IMR-90 (cell line): ENCODE measurements at regions not wholly inside any gene's neighbourhood (a gene's known extent, or its start where the extent isn't known, plus 50 kb on each side); places are given as distances from the start of the nearest gene placed in this dataset.

Experiments
- ATAC-seq: fragments of 200-7000 bp; cut with Tn5 transposase; 2 replicates; pipeline ENCODE4 v1.9.1; 2020; ENCODE audit warnings: low read depth, mild to moderate bottlenecking, moderate library complexity
- BruUV-seq: library from RNA; stranded (reverse); fragments of 400-500 nt; replicated peaks from 2 replicates; lab custom pipeline; 2021; lab: Mats Ljungman, UMichigan
- CTCF ChIA-PET: fragments of 300-600 bp; formaldehyde crosslinking; extraction: SDS; loops from one replicate; lab custom pipeline; 2021; ENCODE audit warnings: antibody characterized with exemption; lab: Yijun Ruan, JAX
- POLR2A ChIA-PET: fragments of 300-600 bp; sonication (Branson Sonifier 250); formaldehyde crosslinking; loops from one replicate; lab custom pipeline; 2022; ENCODE audit warnings: antibody characterized with exemption; ENCODE audit not compliant: unreplicated experiment; lab: Charles Lee
- DNase-seq: peaks from one replicate; pipeline ENCODE4 v3.0.0; 2013
- H2AFZ ChIP-seq: replicated peaks from 2 replicates; pipeline ENCODE3; 2013; ENCODE audit warnings: low read length, mild to moderate bottlenecking; ENCODE audit not compliant: poor library complexity
- H2AK5ac ChIP-seq: 2 replicates; pipeline ENCODE4 v1.6.1; 2013; ENCODE audit warnings: low read depth, low read length, inconsistent platforms
- H2AK9ac ChIP-seq: replicated peaks from 2 replicates; pipeline ENCODE3; 2013; ENCODE audit warnings: mild to moderate bottlenecking, low read depth, low read length, moderate library complexity; ENCODE audit not compliant: poor library complexity
- H2BK120ac ChIP-seq: 2 replicates; pipeline ENCODE4 v1.6.1; 2013; ENCODE audit warnings: low read depth, low read length, inconsistent platforms
- H2BK15ac ChIP-seq: 3 replicates; pipeline ENCODE4 v1.6.1; 2013; ENCODE audit warnings: low read depth, low read length, inconsistent platforms
- H2BK20ac ChIP-seq: 2 replicates; pipeline ENCODE4 v1.6.1; 2013; ENCODE audit warnings: low read depth, mild to moderate bottlenecking, inconsistent platforms, low read length, moderate library complexity
- H2BK5ac ChIP-seq: 2 replicates; pipeline ENCODE4 v1.6.1; 2013; ENCODE audit warnings: mild to moderate bottlenecking, low read depth, low read length, inconsistent platforms; ENCODE audit not compliant: poor library complexity, severe bottlenecking
- H3K14ac ChIP-seq: replicated peaks from 2 replicates; pipeline ENCODE4 v1.6.1; 2013; ENCODE audit warnings: low read depth, low read length, inconsistent platforms
- H3K18ac ChIP-seq: 2 replicates; pipeline ENCODE4 v1.6.1; 2013; ENCODE audit warnings: low read depth, low read length, control low read depth
- H3K23ac ChIP-seq: 2 replicates; pipeline ENCODE4 v1.6.1; 2013; ENCODE audit warnings: low read depth, low read length, inconsistent platforms
- H3K27ac ChIP-seq: 2 replicates; pipeline ENCODE4 v1.5.1; 2013; ENCODE audit warnings: mild to moderate bottlenecking, control low read depth, low read length; ENCODE audit not compliant: insufficient read depth
- H3K27me3 ChIP-seq: 2 replicates; pipeline ENCODE4 v1.6.1; 2013; ENCODE audit warnings: low read length; ENCODE audit not compliant: control insufficient read depth, insufficient read depth
- H3K36me3 ChIP-seq: 2 replicates; pipeline ENCODE4 v1.6.1; 2013; ENCODE audit warnings: low read length, mixed read lengths; ENCODE audit not compliant: control insufficient read depth, insufficient read depth
- H3K4ac ChIP-seq: 2 replicates; pipeline ENCODE4 v1.6.1; 2013; ENCODE audit warnings: low read depth, low read length, inconsistent platforms
- H3K4me1 ChIP-seq: 2 replicates; pipeline ENCODE4 v1.6.1; 2013; ENCODE audit warnings: low read length, mixed read lengths; ENCODE audit not compliant: control insufficient read depth, insufficient read depth
- H3K4me2 ChIP-seq: 2 replicates; pipeline ENCODE4 v1.6.1; 2013; ENCODE audit warnings: low read depth, mild to moderate bottlenecking, control low read depth, low read length, moderate library complexity
- H3K4me3 ChIP-seq: 2 replicates; pipeline ENCODE4 v1.5.1; 2013; ENCODE audit warnings: low read depth, mild to moderate bottlenecking, control low read depth, low read length, moderate library complexity; ENCODE audit not compliant: insufficient read depth
- H3K56ac ChIP-seq: 2 replicates; pipeline ENCODE4 v1.6.1; 2013; ENCODE audit warnings: low read length, inconsistent platforms; ENCODE audit not compliant: insufficient read depth; ENCODE audit errors: extremely low read depth
- H3K79me1 ChIP-seq, 2 experiments: 2 replicates each; pipeline ENCODE4 v1.6.1; 2013; ENCODE audit warnings: low read length in 2 of 2, inconsistent platforms in 1 of 2, low read depth in 1 of 2
- H3K9ac ChIP-seq: 2 replicates; pipeline ENCODE4 v1.6.1; 2013; ENCODE audit warnings: low read depth, low read length, control low read depth
- H3K9me1 ChIP-seq: 2 replicates; pipeline ENCODE4 v1.6.1; 2013; ENCODE audit warnings: low read length, inconsistent platforms; ENCODE audit not compliant: insufficient read depth
- H3K9me3 ChIP-seq: 2 replicates; pipeline ENCODE4 v1.6.1; 2013; ENCODE audit warnings: low read length; ENCODE audit not compliant: control insufficient read depth, insufficient read depth
- H4K20me1 ChIP-seq: 2 replicates; pipeline ENCODE4 v1.6.1; 2013; ENCODE audit warnings: low read length, inconsistent platforms; ENCODE audit not compliant: insufficient read depth
- H4K5ac ChIP-seq: 2 replicates; pipeline ENCODE4 v1.6.1; 2013; ENCODE audit warnings: mild to moderate bottlenecking, low read depth, low read length, control low read depth
- H4K8ac ChIP-seq, 2 experiments: 2 replicates each; pipeline ENCODE4 v1.6.1; 2013; ENCODE audit warnings: low read depth in 2 of 2, low read length in 2 of 2, control low read depth in 1 of 2, inconsistent platforms in 1 of 2
- H4K91ac ChIP-seq: 2 replicates; pipeline ENCODE4 v1.6.1; 2013; ENCODE audit warnings: low read depth, low read length, inconsistent platforms; ENCODE audit not compliant: insufficient read depth
- MAZ ChIP-seq: IDR thresholded peaks from 2 replicates; pipeline ENCODE4 v1.6.1; 2012; ENCODE audit warnings: low read depth, mild to moderate bottlenecking, low read length, improper control_type of control experiment, moderate library complexity, borderline replicate concordance
- dilution Hi-C: fragments of 300-500 bp; cut with HindIII; formaldehyde crosslinking; loops from one replicate; pipeline ENCODE4 v1.14.3; 2018; ENCODE audit warnings: low sequenced_read_pairs; ENCODE audit not compliant: unreplicated experiment
- in situ Hi-C: fragments of 300-500 bp; cut with MboI; formaldehyde crosslinking; loops from 3 replicates; pipeline ENCODE4 v1.14.3; 2019; ENCODE audit warnings: low sequenced_read_pairs, inconsistent platforms, mixed read lengths
- intact Hi-C: fragments of 100-400 bp; cut with micrococcal nuclease; formaldehyde crosslinking; loops from 2 replicates; pipeline ENCODE4 v1.10.0; 2022

DNA sequence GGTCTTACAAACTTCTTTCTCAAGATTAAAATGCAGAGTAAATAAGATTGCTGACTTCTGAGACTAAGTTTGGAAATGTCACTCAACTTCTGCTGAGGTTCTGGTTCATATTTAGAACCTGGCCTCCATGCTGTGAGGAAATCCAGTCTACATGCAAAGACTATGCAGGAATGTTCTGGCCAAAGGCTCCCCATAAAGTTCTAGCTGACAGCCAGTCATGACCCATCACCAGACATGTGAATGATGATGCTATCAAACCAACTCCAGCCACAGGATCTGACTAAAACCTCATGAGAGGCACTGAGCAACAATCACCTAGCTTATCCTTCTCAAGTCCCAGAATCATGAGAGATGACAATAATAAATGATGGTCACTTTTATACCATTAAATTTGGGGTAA is 935.1 kb upstream of the MAP3K7 start:
- Histone ChIP-seq H3K4me2 (no peak overlapping the region), H4K20me1 (no peaks in the 10 kb centered on the region), H2BK20ac (no peak overlapping the region), H3K9ac (no peak overlapping the region), H2BK5ac (no peak overlapping the region), H3K27me3 (no peaks in the 10 kb centered on the region), H4K8ac (no peak overlapping the region), H2AK9ac (no peak overlapping the region), H3K36me3 (no peaks in the 10 kb centered on the region), H3K79me1 (no peaks in the 10 kb centered on the region), H3K4ac (no peak overlapping the region), H3K56ac (no peak overlapping the region), H2BK120ac (no peak overlapping the region), H2BK15ac (no peak overlapping the region), H3K9me1 (no peaks in the 10 kb centered on the region; the same call in 1 of the 2 replicates), H3K14ac (no peak overlapping the region), H3K9me3 (no peaks in the 10 kb centered on the region), H3K23ac (no peak overlapping the region), H3K4me1 (no peaks in the 10 kb centered on the region), H2AK5ac (no peak overlapping the region), H3K18ac (no peak overlapping the region), H3K27ac (no peak overlapping the region), H4K91ac (no peak overlapping the region), H4K5ac (no peak overlapping the region), H3K4me3 (no peak overlapping the region), H2AFZ (no peak overlapping the region)
- in situ Hi-C loops (no loop called here), dilution Hi-C loops (no loop called here), intact Hi-C loops (no loop called here)
- POLR2A ChIA-PET, result no interaction called here
- no peak for TF ChIP-seq MAZ
- ATAC-seq, result no peak
- no peak for DNase-seq
- CTCF ChIA-PET, result no interaction called here
- BruUV-seq, result no TSS peak
